ENCODE measurements at regions not wholly inside any gene's neighbourhood (a gene's known extent, or its start where the extent isn't known, plus 50 kb on each side); places are given as distances from the start of the nearest gene placed in this dataset.
A peak's percentile ranks its signal among the peaks of the same experiment; 100 is the strongest.

GRCh38 chr18:56038171-56039030, 450.4 kb upstream of the TCF4 start:
- no peak for TF ChIP-seq TSHZ2 (CRISPR knock-in tag; IDR thresholded peaks at IDR 0.05)
- TF ChIP-seq ZNF565 (CRISPR knock-in tag; conservative IDR thresholded peaks at IDR 0.05; ENCODE audit: low read depth) = no peak
- TF ChIP-seq GLIS3 (CRISPR knock-in tag; IDR thresholded peaks at IDR 0.05) = no peak
- no peak for TF ChIP-seq ZFP3 (CRISPR knock-in tag; IDR thresholded peaks at IDR 0.05)
- peak; percentile 73 for TF ChIP-seq TCF4 (CRISPR knock-in tag; IDR thresholded peaks at IDR 0.05; ENCODE audit: borderline replicate concordance)
- ATAC-seq = no peak; the same call in 2 of the 3 replicates

- no peak for ATAC-seq
- TF ChIP-seq BACH2 (CRISPR knock-in tag; IDR thresholded peaks at IDR 0.05; ENCODE audit: borderline replicate concordance) = no peak
- no peak for TF ChIP-seq GLIS3 (CRISPR knock-in tag; IDR thresholded peaks at IDR 0.05)
- TF ChIP-seq ZNF8 (CRISPR knock-in tag; IDR thresholded peaks at IDR 0.05) = no peak
- no peak for TF ChIP-seq TOX (CRISPR knock-in tag; IDR thresholded peaks at IDR 0.05; ENCODE audit: borderline replicate concordance)
- no peak for TF ChIP-seq RARB (CRISPR knock-in tag; IDR thresholded peaks at IDR 0.05)
- TF ChIP-seq SNAI2 (CRISPR knock-in tag; IDR thresholded peaks at IDR 0.05) = no peak
- TF ChIP-seq CSRNP3 (CRISPR knock-in tag; IDR thresholded peaks at IDR 0.05) = no peak
- TF ChIP-seq ZFP3 (CRISPR knock-in tag; IDR thresholded peaks at IDR 0.05) = no peak
- TF ChIP-seq CSDC2 (CRISPR knock-in tag; IDR thresholded peaks at IDR 0.05) = no peak
- no peak for TF ChIP-seq POU6F1 (CRISPR knock-in tag; IDR thresholded peaks at IDR 0.05; ENCODE audit: borderline replicate concordance, low read depth)
- TF ChIP-seq ZNF565 (CRISPR knock-in tag; conservative IDR thresholded peaks at IDR 0.05; ENCODE audit: low read depth) = no peak
- TF ChIP-seq TSHZ2 (CRISPR knock-in tag; IDR thresholded peaks at IDR 0.05) = no peak
- no peak for TF ChIP-seq ISL1 (CRISPR knock-in tag; IDR thresholded peaks at IDR 0.05)
- no peak for TF ChIP-seq ARNTL (CRISPR knock-in tag; IDR thresholded peaks at IDR 0.05; ENCODE audit: borderline replicate concordance, low read depth)
Observed at GRCh38 chr18:56036741-56037140, 448.7 kb upstream of the TCF4 start.

- TF ChIP-seq ZNF565 (CRISPR knock-in tag; conservative IDR thresholded peaks at IDR 0.05; ENCODE audit: low read depth) (no peak), ISL1 (CRISPR knock-in tag; IDR thresholded peaks at IDR 0.05) (no peak), RARB (CRISPR knock-in tag; IDR thresholded peaks at IDR 0.05) (no peak), OSR1 (CRISPR knock-in tag; IDR thresholded peaks at IDR 0.05) (no peak), TCF4 (CRISPR knock-in tag; IDR thresholded peaks at IDR 0.05; ENCODE audit: borderline replicate concordance) (no peak), ZNF8 (CRISPR knock-in tag; IDR thresholded peaks at IDR 0.05) (no peak), CSRNP3 (CRISPR knock-in tag; IDR thresholded peaks at IDR 0.05) (no peak), ZFP3 (CRISPR knock-in tag; IDR thresholded peaks at IDR 0.05) (no peak), TOX (CRISPR knock-in tag; IDR thresholded peaks at IDR 0.05; ENCODE audit: borderline replicate concordance) (no peak), POU6F1 (CRISPR knock-in tag; IDR thresholded peaks at IDR 0.05; ENCODE audit: borderline replicate concordance, low read depth) (no peak), ZFP30 (CRISPR knock-in tag; IDR thresholded peaks at IDR 0.05) (no peak), ZNF70 (CRISPR knock-in tag; IDR thresholded peaks at IDR 0.05) (no peak), TSHZ2 (CRISPR knock-in tag; IDR thresholded peaks at IDR 0.05) (no peak)
- ATAC-seq = no peak
Observed at GRCh38 chr18:56035546-56035945, 447.6 kb upstream of the TCF4 start.

All from SK-N-SH treated with all-trans-retinoic acid at 6 μM for 48 hours (cell line).